K562 (cell line): ENCODE measurements at regions not wholly inside any gene's neighbourhood (a gene's known extent, or its start where the extent isn't known, plus 50 kb on each side); places are given as distances from the start of the nearest gene placed in this dataset.

Experiments used
- C11orf30 ChIP-seq: fragments of 450-650 bp; IDR thresholded peaks from 2 replicates; pipeline ENCODE4 v1.6.1; 2016; ENCODE audit warnings: low read depth, mild to moderate bottlenecking
- CEBPG ChIP-seq, 3 experiments: fragments of 200-800 bp in 1 of 3; sonication (Bioruptor generic) in 1 of 3; sonication (generic) in 1 of 3; formaldehyde crosslinking in 1 of 3; IDR thresholded peaks in 2 of 3; conservative IDR thresholded peaks in 1 of 3; 2 replicates each; pipeline versions ENCODE4 v1.6.1 to v1.8.0; 2016 to 2022; ENCODE audit warnings: missing compliant biosample characterization in 2 of 3, missing genetic modification characterization in 2 of 3, mild to moderate bottlenecking in 1 of 3, missing genetic modification reagents in 1 of 3
- CREB3L1 ChIP-seq: fragments of 450-650 bp; IDR thresholded peaks from 2 replicates; pipeline ENCODE4 v1.6.1; 2014; ENCODE audit warnings: low read depth, mild to moderate bottlenecking, moderate library complexity, borderline replicate concordance
- CTCF ChIP-seq, 3 experiments: IDR thresholded peaks in 2 of 3; conservative IDR thresholded peaks in 1 of 3; 2 replicates each; pipeline ENCODE4 v1.5.1; 2011 to 2012; ENCODE audit warnings: low read length in 3 of 3, mild to moderate bottlenecking in 3 of 3, control low read depth in 2 of 3, improper control_type of control experiment in 1 of 3, inconsistent platforms in 1 of 3, low read depth in 1 of 3, mixed read lengths in 1 of 3, moderate library complexity in 1 of 3; ENCODE audit not compliant: insufficient read depth in 2 of 3
- ERF ChIP-seq: fragments of 450-650 bp; formaldehyde crosslinking; IDR thresholded peaks from 2 replicates; pipeline ENCODE4 v1.4.0; 2020; ENCODE audit warnings: mild to moderate bottlenecking, mixed read lengths
- FOSL1 ChIP-seq: fragments of 200-800 bp; sonication (Bioruptor generic); conservative IDR thresholded peaks from 2 replicates; pipeline ENCODE4 v1.6.1; 2016; ENCODE audit warnings: missing genetic modification characterization, missing compliant biosample characterization
- HBP1 ChIP-seq: fragments of 450-650 bp; formaldehyde crosslinking; IDR thresholded peaks from 2 replicates; pipeline ENCODE4 v1.4.0; 2022; ENCODE audit warnings: missing genetic modification characterization
- HDAC3 ChIP-seq: fragments of 450-650 bp; IDR thresholded peaks from 2 replicates; pipeline ENCODE4 v1.6.1; 2018; ENCODE audit warnings: borderline replicate concordance, mild to moderate bottlenecking, moderate library complexity; ENCODE audit not compliant: partially characterized antibody
- KDM4B ChIP-seq, 2 experiments: fragments of 450-650 bp in 1 of 2; sonication (generic) in 1 of 2; IDR thresholded peaks; 2 replicates each; pipeline ENCODE4 v1.6.1; 2016 to 2017; ENCODE audit warnings: borderline replicate concordance in 2 of 2, antibody characterized with exemption in 1 of 2, low read depth in 1 of 2, mild to moderate bottlenecking in 1 of 2
- KLF6 ChIP-seq: fragments of 250-450 bp; sonication (Bioruptor Pico); IDR thresholded peaks from 2 replicates; pipeline ENCODE4 v1.4.0; 2020; ENCODE audit warnings: mild to moderate bottlenecking, moderate library complexity, borderline replicate concordance
- MLX ChIP-seq, 2 experiments: fragments of 450-650 bp in 1 of 2; sonication (generic) in 1 of 2; formaldehyde crosslinking; conservative IDR thresholded peaks; 2 replicates each; pipeline versions ENCODE4 v1.4.0 to v1.8.1; 2020 to 2022; ENCODE audit warnings: mild to moderate bottlenecking in 1 of 2, missing genetic modification reagents in 1 of 2
- NFIC ChIP-seq: fragments of 450-650 bp; IDR thresholded peaks from 2 replicates; pipeline ENCODE4 v1.6.1; 2017; ENCODE audit warnings: mild to moderate bottlenecking, inconsistent platforms
- PCBP2 ChIP-seq: fragments of 200-400 bp; formaldehyde crosslinking; IDR thresholded peaks from 2 replicates; pipeline ENCODE4 v1.6.1; 2018; ENCODE audit warnings: low read length, low read depth, mild to moderate bottlenecking, moderate library complexity; ENCODE audit not compliant: poor library complexity, severe bottlenecking
- PREB ChIP-seq: sonication (generic); formaldehyde crosslinking; IDR thresholded peaks from 2 replicates; pipeline ENCODE4 v1.8.1; 2023; ENCODE audit warnings: mild to moderate bottlenecking, missing genetic modification reagents
- PRMT5 ChIP-seq: sonication (generic); formaldehyde crosslinking; IDR thresholded peaks from 2 replicates; pipeline ENCODE4 v1.5.0; 2020; ENCODE audit warnings: missing genetic modification reagents
- RAD21 ChIP-seq, 2 experiments: fragments of 250-450 bp in 1 of 2; fragments of 450-650 bp in 1 of 2; sonication (Bioruptor Pico) in 1 of 2; formaldehyde crosslinking in 1 of 2; IDR thresholded peaks in 1 of 2; conservative IDR thresholded peaks in 1 of 2; 2 replicates each; pipeline versions ENCODE4 v1.4.0 to v1.8.0; 2020 to 2022; ENCODE audit warnings: mild to moderate bottlenecking in 2 of 2, moderate library complexity in 1 of 2
- RBM22 ChIP-seq: fragments of 200-400 bp; formaldehyde crosslinking; IDR thresholded peaks from 2 replicates; pipeline ENCODE4 v1.6.1; 2018; ENCODE audit warnings: low read length, low read depth; ENCODE audit not compliant: poor library complexity, severe bottlenecking
- RFX5 ChIP-seq: IDR thresholded peaks from 2 replicates; pipeline ENCODE4 v1.6.1; 2011; ENCODE audit warnings: low read depth, mild to moderate bottlenecking, improper control_type of control experiment, low read length
- ZKSCAN3 ChIP-seq: fragments of 250-450 bp; sonication (Bioruptor Pico); IDR thresholded peaks from 2 replicates; pipeline ENCODE4 v1.4.0; 2020

GRCh38 chr9:124197177-124198095, 60.3 kb upstream of the NEK6 start (continued):
- TF ChIP-seq RAD21 (CRISPR knock-in tag; conservative IDR thresholded peaks at IDR 0.05 in 1 of 2, IDR thresholded peaks at IDR 0.05 in 1 of 2) (peak; percentile 41 to 55), ZKSCAN3 (no peak), RFX5 (peak; percentile 75), HDAC3 (no peak), RBM22 (no peak), KLF6 (no peak), KDM4B (IDR thresholded peaks at IDR 0.05; ENCODE audit: borderline replicate concordance in 2 of 2, low read depth in 1 of 2) (no peak), C11orf30 (no peak), PCBP2 (no peak), PREB (CRISPR knock-in tag) (no peak), HBP1 (CRISPR knock-in tag) (no peak), CTCF (IDR thresholded peaks at IDR 0.05 in 2 of 3, conservative IDR thresholded peaks at IDR 0.05 in 1 of 3; ENCODE audit: insufficient read depth in 2 of 3, low read depth in 1 of 3, low read length in 3 of 3) (peak in 2 of 3 experiments; percentile 6 to 29; a peak in 2 of 6 replicates), ERF (CRISPR knock-in tag) (no peak), MLX (CRISPR knock-in tag; conservative IDR thresholded peaks at IDR 0.05) (no peak), NFIC (no peak), CREB3L1 (no peak), FOSL1 (peak; percentile 39; the same call in 1 of the 2 replicates), PRMT5 (CRISPR knock-in tag) (no peak), CEBPG (CRISPR knock-in tag; IDR thresholded peaks at IDR 0.05) (no peak), CEBPG (tag; conservative IDR thresholded peaks at IDR 0.05 in 1 of 2, IDR thresholded peaks at IDR 0.05 in 1 of 2) (no peak)
